HG03442 (cell line): ENCODE measurements at regions not wholly inside any gene's neighbourhood (a gene's known extent, or its start where the extent isn't known, plus 50 kb on each side); places are given as distances from the start of the nearest gene placed in this dataset.
"Not testable (repeated sequence)": the region's sequence is repeated elsewhere in the genome, so short reads cannot be mapped to it uniquely, and the experiment has no call there.

Source experiments
- ATAC-seq: cut with Tn5 transposase; IDR thresholded peaks from one replicate; pipeline ENCODE4 v1.9.1; 2021; ENCODE audit warnings: mild to moderate bottlenecking, moderate library complexity; ENCODE audit not compliant: unreplicated experiment

DNA sequence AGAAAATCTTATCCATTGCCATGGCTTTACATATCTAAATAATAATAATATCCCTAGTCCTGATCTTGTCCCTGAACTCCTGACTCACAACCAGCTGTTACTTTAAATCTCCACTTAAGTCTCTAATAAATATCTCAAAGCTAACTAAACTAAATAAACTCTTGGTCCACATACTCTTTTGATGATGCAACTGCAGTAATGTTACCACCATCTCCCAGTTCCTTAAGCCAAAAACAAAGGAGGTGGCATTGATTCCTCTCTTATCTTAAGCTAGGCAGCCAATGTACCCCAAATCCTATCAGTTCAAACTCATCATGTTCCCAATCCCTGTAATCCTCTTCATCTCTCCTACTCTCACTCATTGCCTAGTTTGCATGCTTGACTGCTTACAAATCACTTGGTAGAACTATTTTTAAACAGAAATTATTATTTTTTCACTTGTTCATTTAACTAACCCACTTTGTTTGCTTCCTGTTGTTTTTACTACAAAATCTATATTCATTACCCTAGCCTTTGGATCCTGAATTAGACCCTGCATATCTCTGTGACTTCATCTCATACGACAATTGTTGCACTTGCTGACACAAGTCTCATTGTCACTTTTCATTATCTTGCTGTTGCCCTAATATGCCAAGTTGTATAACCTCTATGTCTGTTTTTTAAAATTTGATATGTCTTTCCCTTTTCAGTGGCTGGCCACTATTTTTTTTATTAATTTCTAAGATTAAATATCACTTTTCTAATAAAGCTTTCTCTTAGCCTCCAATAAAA, 462.2 kb downstream of the ZPLD1 start:
- no peak for ATAC-seq

DNA sequence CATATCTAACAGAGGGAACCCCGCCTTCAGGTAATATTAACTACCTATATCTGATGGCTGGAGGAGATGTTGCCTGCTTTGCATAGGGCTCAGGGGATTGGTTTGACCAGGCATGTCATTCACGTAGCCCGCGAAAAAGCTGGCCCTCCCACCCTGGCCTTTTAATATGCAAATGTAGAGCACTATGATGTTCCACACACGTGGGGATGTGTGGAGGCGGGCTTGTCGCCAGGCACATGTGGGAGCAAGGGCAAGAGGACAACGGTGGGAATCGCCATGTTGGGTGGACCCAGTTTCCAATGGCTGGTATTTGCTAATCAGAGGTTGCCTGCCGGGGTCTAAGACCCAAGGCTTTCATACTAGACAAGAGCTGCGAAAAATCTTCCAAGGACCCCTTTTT, 469.8 kb downstream of the ZPLD1 start:
- no peak for ATAC-seq

DNA sequence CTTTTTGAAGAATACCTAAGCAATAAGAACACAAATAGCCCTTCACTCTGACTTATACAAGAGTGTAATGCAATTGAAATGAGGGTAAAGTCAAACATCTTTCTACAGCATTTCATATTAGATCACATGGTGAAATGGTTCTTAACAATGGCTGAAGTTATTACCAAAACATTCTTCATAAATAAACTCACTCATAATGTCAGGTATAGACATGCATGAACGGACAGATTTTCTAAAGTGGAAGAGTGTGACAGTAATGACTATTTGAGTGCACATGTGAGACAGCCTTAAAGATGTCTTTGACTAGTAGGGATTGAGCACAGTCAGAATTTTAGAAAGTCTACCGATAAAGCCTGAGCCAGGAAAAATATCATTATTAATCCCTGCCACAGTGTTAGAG, 471.0 kb downstream of the ZPLD1 start:
- no peak for ATAC-seq

DNA sequence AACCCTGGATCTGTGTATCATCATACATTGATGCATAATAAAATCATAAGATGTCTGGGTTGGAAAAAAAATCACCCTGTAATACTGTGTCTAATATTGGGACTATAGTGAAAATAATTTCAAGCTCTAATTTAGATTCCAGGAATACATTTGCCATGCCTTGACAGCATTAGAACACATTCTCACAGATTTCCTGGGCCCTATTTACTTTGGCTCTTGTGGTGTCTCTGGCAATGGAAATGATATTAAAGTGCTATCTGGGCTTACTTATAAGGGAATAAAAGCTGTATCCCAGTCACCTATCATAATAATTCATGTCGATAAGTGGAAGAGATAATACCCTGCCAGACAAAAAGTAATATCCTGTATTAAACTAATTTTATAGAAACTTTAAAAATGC, 472.0 kb downstream of the ZPLD1 start:
- ATAC-seq = no peak

DNA sequence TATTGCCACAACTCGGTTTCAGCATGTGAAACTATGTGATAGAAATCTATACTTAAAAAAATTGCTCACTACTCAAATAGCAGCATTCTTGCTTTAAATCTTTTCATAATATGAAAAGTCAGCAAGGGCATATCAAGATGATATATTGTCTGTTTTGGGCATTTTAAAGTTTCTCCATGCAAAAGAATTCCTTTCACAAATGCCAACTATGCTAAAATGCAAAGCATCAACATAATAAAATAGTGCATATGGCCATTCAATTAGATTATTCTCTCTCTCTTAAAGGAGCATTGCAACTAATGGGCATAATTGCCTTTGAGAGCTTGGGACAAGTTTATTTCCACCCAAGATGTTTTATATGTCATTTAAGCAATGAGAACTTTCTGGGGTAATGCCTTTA, 475.1 kb downstream of the ZPLD1 start:
- ATAC-seq = no peak

DNA sequence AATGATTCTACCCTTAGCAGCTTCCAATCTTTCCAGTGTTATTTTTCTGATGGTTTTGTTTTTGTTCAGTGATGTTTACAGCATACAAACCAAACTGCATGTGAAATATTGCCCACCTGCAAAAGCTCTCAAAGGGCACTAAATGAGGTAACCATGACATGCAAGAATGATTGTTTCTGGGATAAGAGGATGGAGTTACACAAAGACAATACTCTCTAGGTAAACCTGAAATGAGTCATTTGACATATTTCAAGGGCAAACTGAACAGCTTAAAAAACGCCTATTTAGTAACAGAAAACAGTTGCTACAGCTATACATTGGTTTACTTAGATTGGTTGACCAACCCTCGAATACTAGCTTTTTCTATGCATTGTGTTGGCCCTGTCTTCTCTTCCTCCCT, 481.7 kb downstream of the ZPLD1 start:
- no peak for ATAC-seq

DNA sequence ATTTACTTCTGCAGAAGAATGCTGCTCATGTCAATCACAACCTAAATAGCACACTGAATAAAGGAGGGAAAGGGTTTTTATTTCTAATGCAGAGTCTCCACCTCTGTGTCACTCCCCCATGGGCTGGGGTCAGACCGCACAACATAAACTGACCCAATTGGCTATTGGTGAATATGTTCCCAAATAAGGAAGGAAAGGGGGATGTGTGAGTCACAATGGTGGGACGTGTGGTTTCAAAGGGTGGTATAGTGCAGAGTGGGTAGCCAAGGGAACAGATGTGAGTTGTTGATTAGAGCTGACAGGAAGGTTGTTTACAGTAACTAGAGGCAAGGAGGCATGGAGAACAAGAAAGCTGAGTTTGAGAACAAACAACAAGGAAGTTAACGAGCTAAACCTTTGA, 491.8 kb downstream of the ZPLD1 start:
- ATAC-seq = no peak

DNA sequence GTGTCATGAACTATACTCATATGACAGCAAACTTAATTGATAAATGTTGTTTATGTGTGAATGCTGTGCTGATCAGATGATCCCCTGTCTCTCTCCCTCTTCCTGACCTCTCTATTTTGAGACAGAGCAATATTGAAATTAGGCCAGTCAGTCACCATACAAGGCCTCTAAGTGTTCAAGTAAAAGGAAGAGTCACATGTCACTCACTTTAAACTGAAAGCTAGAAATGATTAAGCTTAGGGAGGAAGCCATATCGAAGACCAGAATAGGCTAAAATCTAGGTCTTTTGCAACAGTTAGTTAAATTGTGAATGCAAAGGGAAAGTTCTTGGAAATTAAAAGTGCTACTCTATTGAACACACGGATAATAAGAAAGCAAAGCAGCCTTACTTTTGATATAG, 498.6 kb downstream of the ZPLD1 start:
- ATAC-seq = no peak

DNA sequence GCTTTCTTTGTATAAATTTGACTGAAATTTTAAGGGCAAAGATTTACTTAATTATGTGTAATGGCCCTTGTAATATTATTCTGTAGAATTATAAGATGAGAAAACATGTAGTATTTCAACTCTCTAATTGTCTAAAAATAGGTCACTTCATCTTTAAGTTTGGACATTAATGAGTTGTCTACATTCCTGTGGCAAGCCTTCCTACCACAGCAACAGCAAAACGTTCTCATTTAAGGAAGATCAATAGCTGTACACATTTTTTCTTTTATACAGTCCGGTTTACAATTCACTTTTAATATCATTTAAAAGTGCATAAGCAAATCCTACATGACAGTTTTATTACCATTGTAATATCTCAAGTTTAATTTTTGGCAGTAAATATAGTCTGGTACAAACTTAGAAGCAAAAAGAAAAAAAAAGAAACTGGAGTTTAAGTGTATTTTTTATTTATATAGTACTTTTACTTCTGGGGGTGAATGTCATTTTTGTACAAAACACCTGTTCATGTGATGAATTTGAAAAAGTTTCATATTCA, 501.8 kb downstream of the ZPLD1 start:
- ATAC-seq = no peak

DNA sequence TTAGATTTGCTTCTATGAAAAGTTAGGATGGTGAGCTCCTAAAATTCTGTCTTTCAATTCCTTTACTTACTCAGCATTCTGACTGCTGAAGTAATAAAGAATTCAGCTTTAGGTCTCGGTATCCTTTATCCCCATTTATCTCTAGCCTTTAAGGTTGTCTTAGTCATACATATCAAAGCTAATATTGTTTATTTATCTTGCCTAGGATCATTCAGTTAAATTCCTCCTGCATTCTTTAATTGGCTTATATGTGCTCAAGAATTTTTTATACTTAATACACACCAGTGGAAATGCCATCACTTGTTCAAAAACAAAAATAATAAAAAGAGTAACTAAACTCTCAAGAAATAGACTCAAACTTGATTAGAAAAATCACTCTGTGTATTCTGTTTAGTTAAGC, 507.0 kb downstream of the ZPLD1 start:
- ATAC-seq = no peak

DNA sequence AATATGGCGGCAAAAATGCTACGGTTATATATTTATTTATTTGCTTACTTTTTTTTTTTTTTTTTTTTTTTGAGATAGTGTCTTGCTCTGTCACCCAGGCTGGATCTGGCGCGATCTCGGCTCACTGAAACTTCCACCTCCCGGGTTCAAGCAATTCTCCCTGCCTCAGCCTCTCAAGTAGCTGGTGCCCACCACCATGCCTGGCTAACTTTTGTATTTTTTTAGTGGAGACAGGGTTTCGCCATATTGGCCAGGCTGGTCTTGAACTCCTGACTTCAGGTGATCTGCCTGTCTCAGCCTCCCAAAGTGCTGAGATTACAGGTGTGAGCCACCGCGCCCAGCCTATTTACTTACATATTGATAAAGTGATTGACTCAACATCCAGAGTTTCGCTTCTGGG, 511.6 kb downstream of the ZPLD1 start:
- not testable (repeated sequence) for ATAC-seq

DNA sequence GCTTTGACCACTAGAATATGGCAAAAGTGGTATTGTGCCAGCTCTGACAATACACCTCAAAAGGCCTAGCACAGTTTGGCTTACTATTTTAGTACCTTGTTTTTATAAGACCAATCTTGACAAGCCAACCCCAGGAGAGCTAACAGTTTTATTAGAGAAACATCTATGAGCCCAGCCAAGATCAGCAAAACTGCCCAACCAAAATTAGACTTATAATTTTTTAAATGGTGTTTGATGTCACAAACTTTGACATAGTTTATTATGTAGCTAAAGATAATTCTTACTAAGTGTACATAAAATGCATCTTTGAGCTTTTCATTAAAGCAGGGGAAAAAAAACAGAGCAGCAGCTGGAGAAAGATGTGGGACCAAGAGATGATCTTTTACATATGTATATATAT, 537.5 kb downstream of the ZPLD1 start:
- no peak for ATAC-seq

DNA sequence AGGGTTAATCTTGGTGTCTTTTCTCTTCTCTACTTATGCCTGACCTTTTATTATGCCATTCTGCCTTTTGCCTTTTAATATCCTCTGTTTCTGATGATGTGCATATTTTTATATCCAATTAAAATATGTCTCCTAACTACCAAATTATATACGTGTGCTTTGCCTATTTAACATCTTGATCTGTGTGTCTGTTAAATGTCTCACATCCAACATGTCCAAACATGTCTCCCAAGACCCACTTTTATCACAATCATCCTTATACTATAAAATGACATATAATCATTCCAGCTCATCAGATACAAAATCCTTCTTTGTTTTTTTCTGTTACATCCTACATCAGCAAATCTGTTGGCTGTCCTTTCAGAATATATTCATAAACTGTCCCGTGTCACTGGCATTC, 539.5 kb downstream of the ZPLD1 start:
- no peak for ATAC-seq

DNA sequence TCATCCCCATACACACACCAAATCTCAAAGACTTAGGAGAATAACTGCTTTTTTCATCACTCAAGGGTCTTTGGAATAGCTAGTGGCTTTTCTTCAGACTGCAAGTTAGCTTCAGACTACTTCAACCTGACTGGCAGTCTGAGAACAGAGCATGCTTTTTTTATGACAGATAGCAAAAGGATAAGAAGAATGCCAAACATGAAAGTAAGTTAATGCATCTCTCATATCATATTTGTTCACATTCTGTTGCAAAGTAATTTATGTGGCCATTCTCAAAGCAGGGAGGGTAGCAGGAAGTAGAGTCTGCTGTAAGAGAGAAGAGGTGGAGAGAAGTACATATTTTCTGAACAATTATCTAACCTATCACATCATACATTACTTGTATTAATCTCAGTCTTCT, 544.4 kb downstream of the ZPLD1 start:
- no peak for ATAC-seq

DNA sequence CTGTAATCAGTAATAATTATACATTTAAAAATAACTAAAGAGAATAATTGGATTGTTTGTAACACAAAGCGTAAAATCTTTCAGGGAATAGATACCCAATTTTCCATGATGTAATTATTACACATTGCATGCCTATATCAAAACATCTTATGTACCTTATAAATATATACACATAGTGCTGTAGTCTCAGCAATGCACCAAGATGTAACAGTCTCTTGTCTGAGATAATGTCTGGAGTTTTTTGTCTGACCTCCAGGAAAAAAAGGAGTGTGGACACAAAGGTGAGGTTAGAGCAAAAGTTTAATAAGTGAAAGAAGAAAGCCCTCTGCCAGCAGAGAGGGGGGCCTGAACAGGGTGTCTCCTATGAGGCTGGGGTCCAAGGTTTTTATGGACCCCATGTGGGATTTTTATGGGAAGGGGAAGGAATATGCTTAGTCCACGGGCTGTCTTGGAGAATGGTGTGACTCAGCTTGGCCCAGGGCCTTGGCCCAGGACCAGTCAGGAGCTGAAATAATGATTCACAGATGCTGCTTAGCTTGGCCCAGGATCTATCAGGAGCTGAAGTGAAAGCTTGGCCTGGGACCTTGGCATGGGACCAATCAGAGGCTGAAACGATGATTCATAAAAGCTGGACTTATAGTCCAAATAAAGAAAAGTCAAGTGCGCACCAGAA, 545.0 kb downstream of the ZPLD1 start:
- no peak for ATAC-seq

DNA sequence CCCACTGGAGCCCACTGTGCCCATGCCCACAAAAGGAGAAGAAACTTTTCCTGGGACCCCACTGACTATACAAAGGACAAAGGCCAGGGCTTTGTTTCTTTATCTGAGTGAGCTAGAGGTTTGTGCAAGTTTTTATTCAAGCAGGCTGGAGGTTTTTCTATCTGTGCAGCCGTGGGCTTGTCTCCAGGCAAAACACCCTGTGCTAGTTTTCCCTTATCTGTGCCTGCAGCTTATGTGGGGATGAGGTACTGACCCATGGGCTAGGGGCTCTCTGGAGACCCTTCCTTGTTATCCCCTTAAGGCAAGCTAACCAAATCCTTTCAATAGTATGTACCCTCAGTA, 545.5 kb downstream of the ZPLD1 start:
- ATAC-seq = no peak

DNA sequence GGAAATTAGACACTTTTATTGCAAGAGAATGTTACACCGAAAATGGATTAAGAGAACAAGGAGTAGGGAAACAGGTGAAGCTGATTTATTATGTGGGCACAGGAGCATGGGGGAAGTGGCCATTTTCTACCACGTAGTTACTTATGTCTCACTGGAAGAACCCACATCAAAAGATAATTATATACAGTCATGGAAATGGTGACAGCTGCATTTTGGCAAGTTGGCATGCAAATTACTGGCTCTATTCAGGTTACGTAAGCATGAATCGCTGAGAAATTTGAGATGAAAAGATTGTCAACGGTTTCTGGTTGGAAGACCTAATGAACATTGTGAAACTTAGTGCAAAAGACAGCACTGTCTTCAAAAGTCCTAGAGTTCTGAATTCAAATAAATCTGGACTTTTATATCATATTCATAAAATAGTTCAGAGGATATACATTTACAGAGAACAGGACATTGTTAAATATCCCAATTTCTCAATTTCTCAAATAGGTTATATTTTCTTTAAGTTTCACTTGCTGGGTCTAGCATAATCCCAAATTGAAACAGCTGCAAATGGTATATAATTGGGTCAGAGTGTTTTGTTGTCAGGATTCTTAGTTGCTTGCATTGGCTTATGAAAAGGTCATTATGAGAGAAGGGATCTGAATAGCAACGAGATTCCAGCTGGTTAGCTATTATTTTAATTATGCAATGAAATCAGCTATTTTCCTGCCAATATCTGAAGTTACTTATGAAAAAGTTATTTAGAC, 567.8 kb downstream of the ZPLD1 start:
- ATAC-seq = no peak

DNA sequence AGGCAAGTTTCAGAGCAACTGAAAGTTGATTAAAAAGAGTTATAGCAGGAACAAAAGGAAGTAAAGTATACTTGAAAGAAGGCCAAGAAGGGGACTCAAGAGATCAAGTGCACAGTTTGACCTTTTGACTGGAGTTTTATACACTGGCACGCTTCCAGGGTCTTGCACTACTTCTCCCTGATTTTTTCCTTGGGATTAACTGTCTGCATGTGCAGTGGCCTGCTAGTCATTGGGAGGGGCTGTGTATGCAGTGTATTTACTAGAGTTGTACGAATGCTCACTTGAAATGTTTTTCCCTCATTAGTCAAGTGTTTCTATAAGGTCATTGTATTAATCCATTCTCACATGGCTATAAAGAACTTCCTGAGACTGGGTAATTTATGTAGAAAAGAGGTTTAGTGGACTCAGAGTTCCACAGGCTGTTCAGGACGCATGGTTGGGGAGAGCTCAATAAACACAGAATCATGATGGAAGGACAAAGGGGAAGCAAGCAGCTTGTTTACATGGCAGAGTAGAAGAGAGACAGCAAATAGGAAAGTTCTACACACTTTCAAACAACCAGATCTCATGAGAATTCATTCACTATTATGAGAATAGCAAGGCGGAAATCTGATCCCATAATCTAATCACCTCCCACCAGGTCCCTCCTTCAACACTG, 571.8 kb downstream of the ZPLD1 start:
- no peak for ATAC-seq

DNA sequence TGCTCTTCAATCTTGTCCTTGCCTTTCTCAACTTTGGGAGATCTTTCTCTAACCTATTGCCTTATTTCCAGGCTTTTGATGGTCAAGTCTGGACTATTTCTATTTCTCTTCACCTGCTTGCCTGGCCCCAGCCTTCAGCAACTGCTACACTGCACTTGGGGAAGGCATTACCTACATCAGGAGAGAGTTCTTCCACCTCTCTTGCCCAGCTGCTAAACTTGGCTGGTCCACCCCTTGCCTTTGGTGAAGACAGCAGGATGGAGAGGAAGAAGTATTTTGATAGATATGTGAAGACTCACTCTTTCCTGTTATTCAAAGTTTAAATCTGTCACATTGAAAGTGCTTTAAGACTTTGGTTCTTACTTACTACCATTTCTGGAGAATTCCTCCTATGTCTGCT, 574.8 kb downstream of the ZPLD1 start:
- ATAC-seq = no peak

DNA sequence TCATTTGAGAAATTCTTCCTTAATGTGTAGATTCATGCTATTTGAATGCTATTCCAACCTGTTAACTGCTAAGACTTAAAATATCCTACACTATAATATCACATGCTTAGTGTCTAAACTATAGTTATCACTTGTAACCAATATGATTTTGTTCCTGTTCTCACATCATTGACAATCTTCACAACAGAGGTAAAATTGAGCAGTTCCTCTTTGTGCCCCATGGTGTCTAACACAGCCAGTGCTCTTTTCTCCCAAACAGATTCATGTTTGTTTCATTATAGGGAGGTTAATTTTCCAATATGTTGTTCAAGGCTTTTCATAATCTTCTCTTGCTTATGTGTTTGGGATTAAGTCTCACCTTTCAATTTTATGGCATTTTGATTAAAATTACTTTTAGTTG, 591.1 kb downstream of the ZPLD1 start:
- no peak for ATAC-seq

DNA sequence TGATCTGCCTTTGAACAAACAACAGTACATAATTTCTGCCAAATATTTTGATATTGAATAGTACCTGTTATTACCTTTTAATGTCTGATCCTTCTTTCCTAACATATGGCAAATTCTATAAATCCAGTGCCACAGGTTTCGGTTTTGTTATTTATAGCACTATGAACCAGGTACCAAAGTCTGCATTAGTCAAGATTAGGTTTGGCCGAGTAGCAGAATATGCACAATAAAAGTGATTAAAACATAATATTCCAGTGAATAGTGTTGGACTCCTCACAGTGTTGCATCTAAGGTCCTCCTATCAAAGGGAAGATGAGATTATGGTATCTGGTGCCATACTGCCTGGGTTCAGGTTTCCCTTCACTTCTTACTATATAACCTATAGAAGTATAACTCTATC, 599.0 kb downstream of the ZPLD1 start:
- no peak for ATAC-seq
